ENCODE measurements at regions not wholly inside any gene's neighbourhood (a gene's known extent, or its start where the extent isn't known, plus 50 kb on each side); places are given as distances from the start of the nearest gene placed in this dataset.

DNA sequence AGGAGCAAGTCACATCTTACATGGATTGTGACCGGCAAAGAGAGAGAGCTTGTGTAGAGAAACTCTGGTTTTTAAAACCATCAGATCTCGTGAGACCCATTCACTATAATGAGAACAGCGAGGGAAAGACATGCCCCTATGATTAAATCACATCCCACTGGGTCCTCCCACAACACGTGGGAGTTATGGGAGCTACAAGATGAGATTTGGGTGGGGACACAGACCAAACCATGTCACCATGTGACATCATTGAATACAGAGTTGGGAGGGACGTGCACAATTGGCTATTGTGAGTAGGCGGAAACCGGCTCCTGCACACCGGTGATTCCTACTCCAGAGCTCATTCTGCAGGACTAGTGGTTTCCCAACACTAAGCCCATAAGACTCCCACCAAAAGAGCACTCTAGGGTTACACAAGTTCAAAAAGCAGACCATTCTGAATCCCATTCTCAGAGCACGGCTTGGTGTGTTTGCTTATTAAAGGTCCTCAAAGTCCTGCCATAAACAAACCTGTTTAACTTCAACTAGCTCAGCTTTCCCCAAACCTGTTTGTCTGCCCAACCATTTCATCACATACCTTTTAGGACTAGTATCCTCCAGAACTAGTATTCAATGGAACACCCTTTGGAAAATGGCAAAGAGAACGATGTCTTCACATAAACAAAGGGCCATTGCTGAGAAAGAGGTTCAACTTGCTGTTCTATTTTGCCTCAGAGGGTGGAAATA, 167.6 kb downstream of the TLE3 start:
- no peaks in the 10 kb centered on the region for H3K4me1 ChIP-seq (ENCODE audit: control insufficient read depth, insufficient read depth, low read length)
- no peak overlapping the region for H3K27ac Mint-ChIP-seq
- peaks cover 4% of the 10 kb centered on the region for H3K36me3 Mint-ChIP-seq (ENCODE audit: low read depth)
- DNase-seq: no peak
- H3K27me3 ChIP-seq (ENCODE audit: control insufficient read depth, insufficient read depth, low read length, poor library complexity, severe bottlenecking): no peaks in the 10 kb centered on the region
- no peak overlapping the region for H3K4me3 ChIP-seq (ENCODE audit: low read length)
- no peak overlapping the region for H3K9ac ChIP-seq (ENCODE audit: extremely low read depth, low read length, poor library complexity, severe bottlenecking)
- TF ChIP-seq, protein P1, sequence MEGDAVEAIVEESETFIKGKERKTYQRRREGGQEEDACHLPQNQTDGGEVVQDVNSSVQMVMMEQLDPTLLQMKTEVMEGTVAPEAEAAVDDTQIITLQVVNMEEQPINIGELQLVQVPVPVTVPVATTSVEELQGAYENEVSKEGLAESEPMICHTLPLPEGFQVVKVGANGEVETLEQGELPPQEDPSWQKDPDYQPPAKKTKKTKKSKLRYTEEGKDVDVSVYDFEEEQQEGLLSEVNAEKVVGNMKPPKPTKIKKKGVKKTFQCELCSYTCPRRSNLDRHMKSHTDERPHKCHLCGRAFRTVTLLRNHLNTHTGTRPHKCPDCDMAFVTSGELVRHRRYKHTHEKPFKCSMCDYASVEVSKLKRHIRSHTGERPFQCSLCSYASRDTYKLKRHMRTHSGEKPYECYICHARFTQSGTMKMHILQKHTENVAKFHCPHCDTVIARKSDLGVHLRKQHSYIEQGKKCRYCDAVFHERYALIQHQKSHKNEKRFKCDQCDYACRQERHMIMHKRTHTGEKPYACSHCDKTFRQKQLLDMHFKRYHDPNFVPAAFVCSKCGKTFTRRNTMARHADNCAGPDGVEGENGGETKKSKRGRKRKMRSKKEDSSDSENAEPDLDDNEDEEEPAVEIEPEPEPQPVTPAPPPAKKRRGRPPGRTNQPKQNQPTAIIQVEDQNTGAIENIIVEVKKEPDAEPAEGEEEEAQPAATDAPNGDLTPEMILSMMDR (conservative IDR thresholded peaks at IDR 0.05): no peak
- H3K4me1 Mint-ChIP-seq: no peaks in the 10 kb centered on the region
- H3K36me3 ChIP-seq (ENCODE audit: control insufficient read depth, insufficient read depth, low read length): no peaks in the 10 kb centered on the region
- H3K27ac ChIP-seq (ENCODE audit: low read depth, low read length): no peak overlapping the region
- no peak overlapping the region for H3K4me3 Mint-ChIP-seq
- H3K9me3 ChIP-seq (ENCODE audit: control insufficient read depth, low read length): peaks cover 15% of the 10 kb centered on the region
- WGBS, 2 experiments (ENCODE audit: insufficient coverage in 1 of 2, insufficient read length in 1 of 2): 94 to 100% methylated on average over 6 to 10 of the region's 10 CpGs
- H3K27me3 Mint-ChIP-seq (ENCODE audit: insufficient read depth): peaks cover 17% of the 10 kb centered on the region
- H3K9me3 Mint-ChIP-seq: peaks cover 30% of the 10 kb centered on the region

DNA sequence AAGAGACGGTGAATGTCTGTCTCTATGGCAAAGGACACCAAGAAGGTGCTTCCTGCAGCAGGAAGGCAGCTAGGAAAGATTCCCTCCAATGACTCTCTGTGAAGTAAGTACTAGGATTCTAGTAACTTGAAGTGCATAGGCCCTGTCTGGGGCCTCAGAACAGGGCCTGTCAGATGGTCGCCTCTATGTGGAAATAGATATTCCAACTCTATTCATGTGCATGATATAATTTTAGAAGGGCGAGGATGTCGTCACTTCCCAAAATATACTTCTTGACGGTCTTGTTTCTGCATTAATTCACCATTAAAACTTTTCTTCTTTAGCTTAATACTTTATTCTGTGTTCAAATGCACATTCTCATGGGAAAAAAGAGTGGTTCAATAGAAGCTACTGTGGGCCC, 167.0 kb downstream of the TLE3 start:
- H3K9me3 Mint-ChIP-seq: peaks cover 30% of the 10 kb centered on the region
- no peak overlapping the region for H3K4me3 Mint-ChIP-seq
- no peak overlapping the region for H3K27ac Mint-ChIP-seq
- H3K27me3 ChIP-seq (ENCODE audit: control insufficient read depth, insufficient read depth, low read length, poor library complexity, severe bottlenecking): no peaks in the 10 kb centered on the region
- H3K4me3 ChIP-seq (ENCODE audit: low read length): no peak overlapping the region
- H3K9ac ChIP-seq (ENCODE audit: extremely low read depth, low read length, poor library complexity, severe bottlenecking): no peak overlapping the region
- TF ChIP-seq, protein P1 (conservative IDR thresholded peaks at IDR 0.05): no peak
- H3K4me1 Mint-ChIP-seq: no peaks in the 10 kb centered on the region
- H3K36me3 Mint-ChIP-seq (ENCODE audit: low read depth): peaks cover 4% of the 10 kb centered on the region
- no peaks in the 10 kb centered on the region for H3K36me3 ChIP-seq (ENCODE audit: control insufficient read depth, insufficient read depth, low read length)
- DNase-seq: no peak
- H3K4me1 ChIP-seq (ENCODE audit: control insufficient read depth, insufficient read depth, low read length): no peaks in the 10 kb centered on the region
- peaks cover 18% of the 10 kb centered on the region for H3K9me3 ChIP-seq (ENCODE audit: control insufficient read depth, low read length)
- WGBS, 2 experiments (ENCODE audit: insufficient coverage in 1 of 2, insufficient read length in 1 of 2): 98% methylated on average over 5 of the region's 5 CpGs; no CpG with 5 or more reads in 1 of the 2 experiments
- H3K27ac ChIP-seq (ENCODE audit: low read depth, low read length): no peak overlapping the region
- H3K27me3 Mint-ChIP-seq (ENCODE audit: insufficient read depth): peaks cover 20% of the 10 kb centered on the region

DNA sequence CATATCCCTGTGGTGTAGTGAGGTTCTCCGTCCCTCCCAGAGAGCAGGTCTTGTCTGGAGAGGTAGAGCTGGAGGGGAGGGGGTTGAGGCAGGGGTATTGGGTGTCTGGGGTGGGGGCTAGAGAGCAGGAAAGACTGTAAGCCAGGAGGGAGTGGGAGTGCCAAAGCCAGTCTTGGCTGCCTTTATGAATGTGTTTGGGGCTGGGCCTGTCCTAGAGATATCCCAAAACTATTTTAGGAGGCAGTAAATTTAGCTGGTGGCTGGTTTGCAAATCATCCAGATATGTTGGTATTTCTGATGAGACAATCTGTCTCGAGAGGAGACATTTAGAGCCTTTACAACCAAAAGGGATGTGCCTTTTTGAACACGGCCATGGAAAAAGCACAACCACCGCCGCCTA, 166.6 kb downstream of the TLE3 start:
- H3K9me3 Mint-ChIP-seq: peaks cover 33% of the 10 kb centered on the region
- H3K9ac ChIP-seq (ENCODE audit: extremely low read depth, low read length, poor library complexity, severe bottlenecking): no peak overlapping the region

More for the DNA sequence above, 166.6 kb downstream of the TLE3 start:
- no peaks in the 10 kb centered on the region for H3K4me1 ChIP-seq (ENCODE audit: control insufficient read depth, insufficient read depth, low read length)
- H3K9me3 ChIP-seq (ENCODE audit: control insufficient read depth, low read length): peaks cover 22% of the 10 kb centered on the region
- no peak for DNase-seq
- peaks cover 4% of the 10 kb centered on the region for H3K36me3 Mint-ChIP-seq (ENCODE audit: low read depth)
- H3K4me3 ChIP-seq (ENCODE audit: low read length): no peak overlapping the region
- H3K27me3 Mint-ChIP-seq (ENCODE audit: insufficient read depth): peaks cover 20% of the 10 kb centered on the region
- TF ChIP-seq, protein P1 (conservative IDR thresholded peaks at IDR 0.05): no peak
- H3K27ac ChIP-seq (ENCODE audit: low read depth, low read length): no peak overlapping the region
- no peaks in the 10 kb centered on the region for H3K36me3 ChIP-seq (ENCODE audit: control insufficient read depth, insufficient read depth, low read length)
- H3K27ac Mint-ChIP-seq: no peak overlapping the region
- H3K4me3 Mint-ChIP-seq: no peak overlapping the region
- WGBS, 2 experiments (ENCODE audit: insufficient coverage in 1 of 2, insufficient read length in 1 of 2): 91 to 98% methylated on average over 5 of the region's 5 CpGs
- no peaks in the 10 kb centered on the region for H3K27me3 ChIP-seq (ENCODE audit: control insufficient read depth, insufficient read depth, low read length, poor library complexity, severe bottlenecking)
- H3K4me1 Mint-ChIP-seq: no peaks in the 10 kb centered on the region

All from endodermal cell (in vitro differentiated cells).